MCF 10A (cell line): ENCODE measurements at regions not wholly inside any gene's neighbourhood (a gene's known extent, or its start where the extent isn't known, plus 50 kb on each side); places are given as distances from the start of the nearest gene placed in this dataset.

Experiments used
- BruUV-seq: library from RNA; stranded (reverse); fragments of 400-500 nt; replicated peaks from 2 replicates; lab custom pipeline; 2021; lab: Mats Ljungman, UMichigan
- CTCF ChIA-PET: fragments of 300-600 bp; sonication (Branson Sonifier 250); formaldehyde crosslinking; extraction: SDS; loops from one replicate; lab custom pipeline; 2021; ENCODE audit warnings: antibody characterized with exemption, inconsistent platforms; lab: Yijun Ruan, JAX
- POLR2A ChIA-PET: fragments of 300-600, 350-650 bp; sonication (Branson Sonifier 250); formaldehyde crosslinking; extraction: SDS; loops from one replicate; lab custom pipeline; 2020; ENCODE audit warnings: antibody characterized with exemption, inconsistent platforms; lab: Yijun Ruan, JAX
- DNase-seq: peaks from one replicate; pipeline ENCODE4 v3.0.0-alpha.2; 2018; ENCODE audit not compliant: unreplicated experiment
- H3K27ac Mint-ChIP-seq: one replicate; pipeline ENCODE4 v1.8.0; 2022; ENCODE audit warnings: mild to moderate bottlenecking, low read depth, mixed read lengths; ENCODE audit not compliant: unreplicated experiment
- H3K27me3 Mint-ChIP-seq: one replicate; pipeline ENCODE4 v1.8.0; 2022; ENCODE audit warnings: mixed read lengths; ENCODE audit not compliant: insufficient read depth, unreplicated experiment
- H3K36me3 Mint-ChIP-seq: one replicate; pipeline ENCODE4 v1.8.0; 2022; ENCODE audit warnings: mild to moderate bottlenecking, moderate library complexity, mixed read lengths; ENCODE audit not compliant: insufficient read depth, unreplicated experiment
- H3K4me1 Mint-ChIP-seq: one replicate; pipeline ENCODE4 v1.8.0; 2022; ENCODE audit warnings: mixed read lengths; ENCODE audit not compliant: insufficient read depth, unreplicated experiment
- H3K4me3 Mint-ChIP-seq: one replicate; pipeline ENCODE4 v1.8.0; 2022; ENCODE audit warnings: mild to moderate bottlenecking, moderate library complexity, mixed read lengths; ENCODE audit not compliant: unreplicated experiment
- H3K9me3 Mint-ChIP-seq: one replicate; pipeline ENCODE4 v1.8.0; 2022; ENCODE audit warnings: mixed read lengths; ENCODE audit not compliant: unreplicated experiment
- CTCF ChIP-seq: fragments of 200-600 bp; IDR thresholded peaks from one replicate; pipeline ENCODE4 v1.8.0; 2022; ENCODE audit warnings: antibody characterized with exemption, mild to moderate bottlenecking; ENCODE audit not compliant: unreplicated experiment
- intact Hi-C: fragments of 100-400 bp; cut with micrococcal nuclease; formaldehyde crosslinking; loops from 2 replicates; pipeline ENCODE4 v1.14.1; 2022

GRCh38 chr3:65190111-65190510 is 502.3 kb upstream of the ADAMTS9 start:
- Mint-ChIP-seq H3K27me3 (no peaks in the 10 kb centered on the region), H3K4me3 (no peak overlapping the region), H3K36me3 (no peaks in the 10 kb centered on the region), H3K9me3 (no peaks in the 10 kb centered on the region), H3K4me1 (no peaks in the 10 kb centered on the region), H3K27ac (no peak overlapping the region)
- intact Hi-C loops, result no loop called here
- DNase-seq, result no peak
- ChIA-PET POLR2A (interaction anchor here (0.7 to 1.3 kb wide), 2 partner anchors 12 to 41 kb away, joined by 3 to 4 read pairs; no protein-coding TSS in a partner anchor), CTCF (interaction anchor here (0.6 to 1.5 kb wide), 4 partner anchors 12 to 249 kb away, joined by 3 to 5 read pairs (median 4); no protein-coding TSS in a partner anchor)
- BruUV-seq, result no TSS peak
- no peak for TF ChIP-seq CTCF

GRCh38 chr3:65186268-65186667 is 498.5 kb upstream of the ADAMTS9 start:
- no peak for DNase-seq
- no peaks in the 10 kb centered on the region for H3K9me3 Mint-ChIP-seq
- intact Hi-C loops, result no loop called here
- ChIA-PET POLR2A (no interaction called here), CTCF (no interaction called here)
- no peaks in the 10 kb centered on the region for H3K36me3 Mint-ChIP-seq
- H3K4me1 Mint-ChIP-seq, result no peaks in the 10 kb centered on the region
- TF ChIP-seq CTCF, result no peak
- no peaks in the 10 kb centered on the region for H3K27me3 Mint-ChIP-seq
- no peak overlapping the region for H3K4me3 Mint-ChIP-seq
- H3K27ac Mint-ChIP-seq, result no peak overlapping the region
- no TSS peak for BruUV-seq

GRCh38 chr3:65182682-65183081 is 494.9 kb upstream of the ADAMTS9 start:
- ChIA-PET POLR2A (no interaction called here), CTCF (no interaction called here)
- H3K27me3 Mint-ChIP-seq, result no peaks in the 10 kb centered on the region
- TF ChIP-seq CTCF, result no peak
- H3K9me3 Mint-ChIP-seq, result no peaks in the 10 kb centered on the region
- peaks cover 12% of the 10 kb centered on the region for H3K4me1 Mint-ChIP-seq
- H3K36me3 Mint-ChIP-seq, result no peaks in the 10 kb centered on the region
- intact Hi-C loops, result no loop called here
- DNase-seq, result no peak
- no TSS peak for BruUV-seq
- H3K4me3 Mint-ChIP-seq, result no peak overlapping the region
- no peak overlapping the region for H3K27ac Mint-ChIP-seq

GRCh38 chr3:65182085-65182484 is 494.3 kb upstream of the ADAMTS9 start:
- no peaks in the 10 kb centered on the region for H3K27me3 Mint-ChIP-seq
- intact Hi-C loops, result no loop called here

More at GRCh38 chr3:65182085-65182484, 494.3 kb upstream of the ADAMTS9 start:
- H3K4me1 Mint-ChIP-seq, result peaks cover 12% of the 10 kb centered on the region
- BruUV-seq, result no TSS peak
- H3K27ac Mint-ChIP-seq, result no peak overlapping the region
- TF ChIP-seq CTCF, result no peak
- POLR2A ChIA-PET, result interaction anchor here (0.7 kb wide), 1 partner anchor 11 kb away, joined by 3 read pairs; no protein-coding TSS in a partner anchor
- no peaks in the 10 kb centered on the region for H3K9me3 Mint-ChIP-seq
- no peaks in the 10 kb centered on the region for H3K36me3 Mint-ChIP-seq
- DNase-seq, result no peak
- CTCF ChIA-PET, result interaction anchor here (0.6 kb wide), 1 partner anchor 21 kb away, joined by 3 read pairs; no protein-coding TSS in a partner anchor
- H3K4me3 Mint-ChIP-seq, result no peak overlapping the region
